ENCODE measurements at regions not wholly inside any gene's neighbourhood (a gene's known extent, or its start where the extent isn't known, plus 50 kb on each side); places are given as distances from the start of the nearest gene placed in this dataset.

DNA sequence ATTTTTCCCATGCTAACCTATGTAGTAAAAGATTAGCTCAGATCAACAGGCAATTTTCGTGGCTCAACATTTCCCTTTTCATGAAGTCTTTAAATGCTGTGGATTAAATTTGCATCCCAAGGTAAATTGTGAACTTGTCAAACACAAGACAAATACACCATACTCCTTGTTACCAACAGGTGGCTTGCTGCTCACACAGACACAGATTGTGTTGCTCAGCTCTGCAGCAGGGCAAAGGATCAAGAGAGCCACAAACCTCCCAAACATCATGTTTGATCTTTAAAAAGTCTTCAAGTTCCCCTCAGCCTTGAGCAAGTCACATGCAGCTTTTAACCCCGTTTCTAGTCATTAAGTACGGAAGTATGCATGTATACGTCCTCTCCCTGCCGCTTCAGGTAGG is 119.6 kb upstream of the CNTNAP4 start:
- TF ChIP-seq, protein P1, sequence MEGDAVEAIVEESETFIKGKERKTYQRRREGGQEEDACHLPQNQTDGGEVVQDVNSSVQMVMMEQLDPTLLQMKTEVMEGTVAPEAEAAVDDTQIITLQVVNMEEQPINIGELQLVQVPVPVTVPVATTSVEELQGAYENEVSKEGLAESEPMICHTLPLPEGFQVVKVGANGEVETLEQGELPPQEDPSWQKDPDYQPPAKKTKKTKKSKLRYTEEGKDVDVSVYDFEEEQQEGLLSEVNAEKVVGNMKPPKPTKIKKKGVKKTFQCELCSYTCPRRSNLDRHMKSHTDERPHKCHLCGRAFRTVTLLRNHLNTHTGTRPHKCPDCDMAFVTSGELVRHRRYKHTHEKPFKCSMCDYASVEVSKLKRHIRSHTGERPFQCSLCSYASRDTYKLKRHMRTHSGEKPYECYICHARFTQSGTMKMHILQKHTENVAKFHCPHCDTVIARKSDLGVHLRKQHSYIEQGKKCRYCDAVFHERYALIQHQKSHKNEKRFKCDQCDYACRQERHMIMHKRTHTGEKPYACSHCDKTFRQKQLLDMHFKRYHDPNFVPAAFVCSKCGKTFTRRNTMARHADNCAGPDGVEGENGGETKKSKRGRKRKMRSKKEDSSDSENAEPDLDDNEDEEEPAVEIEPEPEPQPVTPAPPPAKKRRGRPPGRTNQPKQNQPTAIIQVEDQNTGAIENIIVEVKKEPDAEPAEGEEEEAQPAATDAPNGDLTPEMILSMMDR (IDR thresholded peaks at IDR 0.05; ENCODE audit: extremely low read depth, low read depth, low read length), result no peak
- DNase-seq (ENCODE audit: insufficient read length, low spot score, missing footprints), result no peak
- Histone ChIP-seq H2AFZ (ENCODE audit: low read length) (no peak overlapping the region), H3K27me3 (ENCODE audit: insufficient read depth, low read length) (no peaks in the 10 kb centered on the region), H4K20me1 (ENCODE audit: insufficient read depth, low read length) (no peaks in the 10 kb centered on the region), H3K4me2 (ENCODE audit: insufficient read depth, low read length) (no peak overlapping the region), H3K9me3 (ENCODE audit: low read depth, low read length) (no peaks in the 10 kb centered on the region), H3K4me3 (ENCODE audit: insufficient read depth, low read length) (no peak overlapping the region), H3K4me1 (ENCODE audit: insufficient read depth, low read length) (no peaks in the 10 kb centered on the region), H3K27ac (ENCODE audit: low read depth, low read length) (no peak overlapping the region), H3K36me3 (ENCODE audit: insufficient read depth, low read length) (no peaks in the 10 kb centered on the region), H3K79me2 (ENCODE audit: insufficient read depth, low read length) (no peaks in the 10 kb centered on the region)

DNA sequence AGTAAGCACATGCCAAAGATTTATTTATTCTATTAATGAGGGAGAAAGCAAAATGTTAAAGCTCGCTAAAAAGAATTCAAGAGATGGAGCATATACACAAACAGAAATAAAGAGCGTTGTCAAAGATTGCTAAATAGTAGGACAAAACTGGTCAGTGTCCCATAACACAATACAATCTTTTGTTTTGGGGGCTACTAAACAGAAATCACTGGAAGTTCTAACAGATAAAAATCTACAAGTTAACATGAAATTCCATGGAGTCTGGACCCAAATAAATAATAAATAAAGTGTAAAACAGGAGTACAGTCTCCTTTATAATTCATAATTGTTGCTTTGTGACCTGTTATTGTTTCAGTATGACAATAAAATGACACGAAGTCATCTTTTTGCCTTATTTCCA is 115.2 kb upstream of the CNTNAP4 start:
- Histone ChIP-seq H3K4me2 (ENCODE audit: insufficient read depth, low read length) (no peak overlapping the region), H3K27me3 (ENCODE audit: insufficient read depth, low read length) (no peaks in the 10 kb centered on the region), H3K4me3 (ENCODE audit: insufficient read depth, low read length) (no peak overlapping the region), H4K20me1 (ENCODE audit: insufficient read depth, low read length) (no peaks in the 10 kb centered on the region), H2AFZ (ENCODE audit: low read length) (no peak overlapping the region), H3K27ac (ENCODE audit: low read depth, low read length) (no peak overlapping the region), H3K36me3 (ENCODE audit: insufficient read depth, low read length) (no peaks in the 10 kb centered on the region), H3K9me3 (ENCODE audit: low read depth, low read length) (no peaks in the 10 kb centered on the region), H3K79me2 (ENCODE audit: insufficient read depth, low read length) (no peaks in the 10 kb centered on the region), H3K4me1 (ENCODE audit: insufficient read depth, low read length) (no peaks in the 10 kb centered on the region)
- TF ChIP-seq, protein P1 (IDR thresholded peaks at IDR 0.05; ENCODE audit: extremely low read depth, low read depth, low read length), result no peak
- DNase-seq (ENCODE audit: insufficient read length, low spot score, missing footprints), result no peak

DNA sequence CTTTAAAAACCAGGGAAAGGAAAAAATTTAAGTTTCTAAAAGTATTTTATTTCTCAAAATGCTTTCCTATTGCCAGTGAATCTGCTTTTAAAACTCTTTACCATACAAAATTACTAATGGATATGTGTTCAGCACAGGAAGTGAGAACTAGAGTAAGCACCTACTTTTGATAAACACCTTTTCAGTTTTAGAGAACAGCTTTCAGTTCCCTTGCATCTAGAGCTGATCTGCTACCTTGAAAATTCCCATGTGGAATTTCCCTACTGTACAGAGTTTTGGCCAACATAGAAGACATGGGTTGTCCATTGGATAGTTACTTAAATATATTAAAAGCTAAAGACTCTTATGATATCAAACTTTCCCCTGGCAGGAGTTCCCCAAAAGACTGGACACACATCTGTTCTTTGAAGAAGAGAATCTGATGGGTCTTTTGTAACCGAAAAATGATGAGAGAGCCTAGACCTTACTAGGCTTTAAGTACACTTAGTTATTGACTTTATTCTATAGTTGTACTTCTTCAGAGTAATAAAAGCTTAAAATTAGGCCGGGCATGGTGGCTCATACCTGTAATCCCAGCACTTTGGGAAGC is 112.1 kb upstream of the CNTNAP4 start:
- no peak overlapping the region for H3K4me3 ChIP-seq (ENCODE audit: insufficient read depth, low read length)
- no peaks in the 10 kb centered on the region for H3K9me3 ChIP-seq (ENCODE audit: low read depth, low read length)
- H3K79me2 ChIP-seq (ENCODE audit: insufficient read depth, low read length), result no peaks in the 10 kb centered on the region
- H3K4me2 ChIP-seq (ENCODE audit: insufficient read depth, low read length), result no peak overlapping the region
- TF ChIP-seq, protein P1 (IDR thresholded peaks at IDR 0.05; ENCODE audit: extremely low read depth, low read depth, low read length), result no peak
- no peaks in the 10 kb centered on the region for H4K20me1 ChIP-seq (ENCODE audit: insufficient read depth, low read length)
- DNase-seq (ENCODE audit: insufficient read length, low spot score, missing footprints), result no peak
- H2AFZ ChIP-seq (ENCODE audit: low read length), result no peak overlapping the region
- no peak overlapping the region for H3K27ac ChIP-seq (ENCODE audit: low read depth, low read length)
- H3K36me3 ChIP-seq (ENCODE audit: insufficient read depth, low read length), result no peaks in the 10 kb centered on the region
- H3K4me1 ChIP-seq (ENCODE audit: insufficient read depth, low read length), result no peaks in the 10 kb centered on the region
- H3K27me3 ChIP-seq (ENCODE audit: insufficient read depth, low read length), result no peaks in the 10 kb centered on the region

DNA sequence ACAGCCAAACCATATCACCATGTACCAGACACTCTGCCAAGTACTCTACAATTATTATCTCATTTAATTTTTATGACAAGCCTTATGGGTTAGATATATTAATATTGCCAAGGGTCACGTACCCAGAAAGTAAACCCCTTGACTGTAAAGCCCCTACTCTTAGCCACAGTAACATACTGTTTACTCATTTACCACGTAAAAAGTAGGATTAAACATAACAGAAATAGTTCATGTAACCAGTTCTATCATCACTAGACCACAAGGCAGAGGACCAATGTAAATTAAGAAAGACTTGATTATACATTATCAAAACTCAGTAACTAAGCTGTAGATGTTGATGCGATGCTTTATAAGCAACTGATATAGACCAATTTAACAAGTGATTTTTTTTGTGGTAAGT is 101.5 kb upstream of the CNTNAP4 start:
- peaks cover 5% of the 10 kb centered on the region for H3K9me3 ChIP-seq (ENCODE audit: low read depth, low read length)
- no peak overlapping the region for H3K4me2 ChIP-seq (ENCODE audit: insufficient read depth, low read length)

More for the DNA sequence above, 101.5 kb upstream of the CNTNAP4 start:
- no peak overlapping the region for H2AFZ ChIP-seq (ENCODE audit: low read length)
- H3K4me1 ChIP-seq (ENCODE audit: insufficient read depth, low read length), result no peaks in the 10 kb centered on the region
- H4K20me1 ChIP-seq (ENCODE audit: insufficient read depth, low read length), result no peaks in the 10 kb centered on the region
- no peak for DNase-seq (ENCODE audit: insufficient read length, low spot score, missing footprints)
- H3K36me3 ChIP-seq (ENCODE audit: insufficient read depth, low read length), result no peaks in the 10 kb centered on the region
- H3K4me3 ChIP-seq (ENCODE audit: insufficient read depth, low read length), result no peak overlapping the region
- H3K27ac ChIP-seq (ENCODE audit: low read depth, low read length), result no peak overlapping the region
- no peaks in the 10 kb centered on the region for H3K27me3 ChIP-seq (ENCODE audit: insufficient read depth, low read length)
- TF ChIP-seq, protein P1 (IDR thresholded peaks at IDR 0.05; ENCODE audit: extremely low read depth, low read depth, low read length), result no peak
- H3K79me2 ChIP-seq (ENCODE audit: insufficient read depth, low read length), result no peaks in the 10 kb centered on the region
